LNCaP clone FGC (cell line): ENCODE measurements at regions not wholly inside any gene's neighbourhood (a gene's known extent, or its start where the extent isn't known, plus 50 kb on each side); places are given as distances from the start of the nearest gene placed in this dataset.

Source experiments
- DNase-seq: peaks from one replicate; pipeline ENCODE4 v3.0.0-alpha.2; 2011; ENCODE audit warnings: low read depth
- H3K4me3 ChIP-seq: 2 replicates; pipeline ENCODE4 v1.5.1; 2011; ENCODE audit warnings: mild to moderate bottlenecking, low read depth, low read length, control low read depth
- TF ChIP-seq, protein P1 (sequence below): IDR thresholded peaks from 2 replicates; pipeline ENCODE4 v1.5.1; 2012; ENCODE audit warnings: mild to moderate bottlenecking; ENCODE audit not compliant: control insufficient read depth, insufficient read depth; ENCODE audit errors: extremely low read depth

- no peak overlapping the region for H3K4me3 ChIP-seq
- no peak for DNase-seq
- TF ChIP-seq, protein P1, sequence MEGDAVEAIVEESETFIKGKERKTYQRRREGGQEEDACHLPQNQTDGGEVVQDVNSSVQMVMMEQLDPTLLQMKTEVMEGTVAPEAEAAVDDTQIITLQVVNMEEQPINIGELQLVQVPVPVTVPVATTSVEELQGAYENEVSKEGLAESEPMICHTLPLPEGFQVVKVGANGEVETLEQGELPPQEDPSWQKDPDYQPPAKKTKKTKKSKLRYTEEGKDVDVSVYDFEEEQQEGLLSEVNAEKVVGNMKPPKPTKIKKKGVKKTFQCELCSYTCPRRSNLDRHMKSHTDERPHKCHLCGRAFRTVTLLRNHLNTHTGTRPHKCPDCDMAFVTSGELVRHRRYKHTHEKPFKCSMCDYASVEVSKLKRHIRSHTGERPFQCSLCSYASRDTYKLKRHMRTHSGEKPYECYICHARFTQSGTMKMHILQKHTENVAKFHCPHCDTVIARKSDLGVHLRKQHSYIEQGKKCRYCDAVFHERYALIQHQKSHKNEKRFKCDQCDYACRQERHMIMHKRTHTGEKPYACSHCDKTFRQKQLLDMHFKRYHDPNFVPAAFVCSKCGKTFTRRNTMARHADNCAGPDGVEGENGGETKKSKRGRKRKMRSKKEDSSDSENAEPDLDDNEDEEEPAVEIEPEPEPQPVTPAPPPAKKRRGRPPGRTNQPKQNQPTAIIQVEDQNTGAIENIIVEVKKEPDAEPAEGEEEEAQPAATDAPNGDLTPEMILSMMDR, result no peak
These were observed 1701.8 kb downstream of the EFNA5 start for GRCh38 chr5:105968981-105969380.

DNA sequence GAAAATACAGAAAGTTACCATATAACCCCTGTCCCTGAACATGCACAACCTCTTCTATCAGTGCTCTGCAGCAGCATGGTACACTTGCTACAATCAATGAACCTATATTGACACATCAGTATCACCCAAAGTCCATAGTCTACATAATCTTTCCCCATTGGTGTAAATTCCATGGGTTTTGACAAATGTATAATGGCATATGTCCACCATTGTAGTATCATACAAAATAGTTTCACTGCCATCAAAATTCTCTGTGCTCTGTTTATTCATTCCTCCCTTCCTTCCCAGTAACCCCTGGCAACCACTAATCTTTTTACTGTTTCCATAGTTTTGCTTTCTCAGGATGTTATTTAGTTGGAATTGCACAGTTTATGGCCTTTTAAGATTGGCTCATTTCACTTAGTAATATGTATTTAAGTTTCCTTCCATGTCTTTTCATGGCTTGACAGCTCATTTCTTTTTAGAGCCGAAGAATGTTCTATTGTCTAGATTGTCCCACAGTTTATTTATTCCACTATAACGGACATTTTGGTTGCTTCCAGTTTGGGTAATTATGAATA is 1707.0 kb downstream of the EFNA5 start:
- H3K4me3 ChIP-seq, result no peak overlapping the region
- TF ChIP-seq, protein P1, result no peak
- no peak for DNase-seq

- no peak for DNase-seq
- no peak overlapping the region for H3K4me3 ChIP-seq
- TF ChIP-seq, protein P1, result no peak
These were observed 1709.2 kb downstream of the EFNA5 start for GRCh38 chr5:105961572-105961971.

DNA sequence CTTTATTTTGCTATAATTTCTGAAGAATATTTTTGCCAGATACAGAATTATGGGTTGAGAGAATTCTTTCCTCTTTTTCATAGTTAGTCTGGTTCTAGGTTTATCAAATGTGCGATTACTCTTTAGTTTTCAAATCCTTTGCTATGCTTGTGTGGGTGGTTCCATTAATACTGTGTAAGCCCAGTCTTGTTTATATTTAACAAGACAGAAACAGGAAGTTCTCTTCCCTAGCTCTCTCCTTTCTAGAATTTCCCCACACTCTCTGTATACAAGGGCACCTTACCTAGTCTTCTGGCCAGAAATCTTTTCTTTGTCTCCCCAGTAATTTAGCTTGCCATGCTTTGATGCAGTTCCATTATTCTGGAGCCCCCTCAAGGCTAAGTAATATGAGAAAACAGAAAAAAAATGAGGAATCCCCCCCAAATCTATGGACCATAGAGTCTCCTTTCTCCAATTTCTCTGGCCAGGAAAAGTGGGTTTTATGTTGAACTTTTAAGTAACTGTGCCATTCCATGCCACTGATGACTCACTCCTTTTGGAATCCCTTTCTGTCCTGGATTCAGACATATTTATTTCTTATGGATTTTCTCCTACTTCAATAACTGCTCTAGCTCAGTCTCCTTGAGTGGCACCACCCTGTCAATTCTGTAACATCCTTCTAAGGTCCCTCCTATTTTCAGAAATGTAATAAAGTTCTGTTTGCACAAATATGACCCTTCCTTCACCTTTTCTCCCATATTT is 1714.1 kb downstream of the EFNA5 start:
- no peak for DNase-seq
- H3K4me3 ChIP-seq, result no peak overlapping the region
- TF ChIP-seq, protein P1, result no peak

- H3K4me3 ChIP-seq, result no peak overlapping the region
- TF ChIP-seq, protein P1, result no peak
- DNase-seq, result no peak
These were observed 1716.4 kb downstream of the EFNA5 start for GRCh38 chr5:105954341-105954740.

GRCh38 chr5:105953616-105954015 is 1717.1 kb downstream of the EFNA5 start:
- H3K4me3 ChIP-seq, result no peak overlapping the region
- TF ChIP-seq, protein P1, result no peak
- DNase-seq, result peak; percentile 87
